ENCODE measurements at regions not wholly inside any gene's neighbourhood (a gene's known extent, or its start where the extent isn't known, plus 50 kb on each side); places are given as distances from the start of the nearest gene placed in this dataset.

DNA sequence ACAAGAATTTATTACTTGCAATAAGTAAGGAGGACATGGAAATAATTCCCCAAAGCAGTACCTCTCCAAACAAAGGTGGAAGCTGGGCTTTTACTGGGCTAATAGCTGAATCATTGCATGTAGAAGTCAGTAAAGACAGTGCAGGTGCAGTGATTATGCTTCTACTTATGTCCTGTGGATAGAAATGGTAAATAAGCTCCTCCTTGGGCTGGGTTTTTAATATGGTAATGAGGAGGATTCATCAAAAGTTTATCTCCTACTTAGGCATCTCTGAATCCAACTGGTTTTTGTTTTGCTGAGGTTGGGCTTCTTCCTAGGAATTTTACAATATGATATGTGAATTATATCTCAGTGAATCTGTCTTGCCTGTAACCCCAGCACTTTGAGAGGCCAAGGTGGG is 297.4 kb upstream of the MC4R start:
- TF ChIP-seq, protein P1, sequence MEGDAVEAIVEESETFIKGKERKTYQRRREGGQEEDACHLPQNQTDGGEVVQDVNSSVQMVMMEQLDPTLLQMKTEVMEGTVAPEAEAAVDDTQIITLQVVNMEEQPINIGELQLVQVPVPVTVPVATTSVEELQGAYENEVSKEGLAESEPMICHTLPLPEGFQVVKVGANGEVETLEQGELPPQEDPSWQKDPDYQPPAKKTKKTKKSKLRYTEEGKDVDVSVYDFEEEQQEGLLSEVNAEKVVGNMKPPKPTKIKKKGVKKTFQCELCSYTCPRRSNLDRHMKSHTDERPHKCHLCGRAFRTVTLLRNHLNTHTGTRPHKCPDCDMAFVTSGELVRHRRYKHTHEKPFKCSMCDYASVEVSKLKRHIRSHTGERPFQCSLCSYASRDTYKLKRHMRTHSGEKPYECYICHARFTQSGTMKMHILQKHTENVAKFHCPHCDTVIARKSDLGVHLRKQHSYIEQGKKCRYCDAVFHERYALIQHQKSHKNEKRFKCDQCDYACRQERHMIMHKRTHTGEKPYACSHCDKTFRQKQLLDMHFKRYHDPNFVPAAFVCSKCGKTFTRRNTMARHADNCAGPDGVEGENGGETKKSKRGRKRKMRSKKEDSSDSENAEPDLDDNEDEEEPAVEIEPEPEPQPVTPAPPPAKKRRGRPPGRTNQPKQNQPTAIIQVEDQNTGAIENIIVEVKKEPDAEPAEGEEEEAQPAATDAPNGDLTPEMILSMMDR (IDR thresholded peaks at IDR 0.05), result no peak
- TF ChIP-seq RAD21 (conservative IDR thresholded peaks at IDR 0.05 in 1 of 2, IDR thresholded peaks at IDR 0.05 in 1 of 2), result no peak
- TF ChIP-seq ZNF302 (CRISPR knock-in tag; IDR thresholded peaks at IDR 0.05), result no peak
- no peak for TF ChIP-seq FOXS1 (CRISPR knock-in tag; IDR thresholded peaks at IDR 0.05)
- no peak for TF ChIP-seq HEYL (CRISPR knock-in tag; IDR thresholded peaks at IDR 0.05)
- TF ChIP-seq PHF8 (IDR thresholded peaks at IDR 0.05; ENCODE audit: borderline replicate concordance, low read depth), result no peak
- no peak for TF ChIP-seq CHD2 (IDR thresholded peaks at IDR 0.05; ENCODE audit: low read length, partially characterized antibody)
- TF ChIP-seq, protein P2, sequence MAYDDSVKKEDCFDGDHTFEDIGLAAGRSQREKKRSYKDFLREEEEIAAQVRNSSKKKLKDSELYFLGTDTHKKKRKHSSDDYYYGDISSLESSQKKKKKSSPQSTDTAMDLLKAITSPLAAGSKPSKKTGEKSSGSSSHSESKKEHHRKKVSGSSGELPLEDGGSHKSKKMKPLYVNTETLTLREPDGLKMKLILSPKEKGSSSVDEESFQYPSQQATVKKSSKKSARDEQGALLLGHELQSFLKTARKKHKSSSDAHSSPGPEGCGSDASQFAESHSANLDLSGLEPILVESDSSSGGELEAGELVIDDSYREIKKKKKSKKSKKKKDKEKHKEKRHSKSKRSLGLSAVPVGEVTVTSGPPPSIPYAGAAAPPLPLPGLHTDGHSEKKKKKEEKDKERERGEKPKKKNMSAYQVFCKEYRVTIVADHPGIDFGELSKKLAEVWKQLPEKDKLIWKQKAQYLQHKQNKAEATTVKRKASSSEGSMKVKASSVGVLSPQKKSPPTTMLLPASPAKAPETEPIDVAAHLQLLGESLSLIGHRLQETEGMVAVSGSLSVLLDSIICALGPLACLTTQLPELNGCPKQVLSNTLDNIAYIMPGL (CRISPR knock-in tag; IDR thresholded peaks at IDR 0.05; ENCODE audit: borderline replicate concordance), result no peak
- no peak for TF ChIP-seq HDAC2 (IDR thresholded peaks at IDR 0.05)
- TF ChIP-seq POLR2A (IDR thresholded peaks at IDR 0.05; ENCODE audit: low read length), result no peak
- TF ChIP-seq, protein P3, sequence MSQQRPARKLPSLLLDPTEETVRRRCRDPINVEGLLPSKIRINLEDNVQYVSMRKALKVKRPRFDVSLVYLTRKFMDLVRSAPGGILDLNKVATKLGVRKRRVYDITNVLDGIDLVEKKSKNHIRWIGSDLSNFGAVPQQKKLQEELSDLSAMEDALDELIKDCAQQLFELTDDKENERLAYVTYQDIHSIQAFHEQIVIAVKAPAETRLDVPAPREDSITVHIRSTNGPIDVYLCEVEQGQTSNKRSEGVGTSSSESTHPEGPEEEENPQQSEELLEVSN (IDR thresholded peaks at IDR 0.05; ENCODE audit: borderline replicate concordance, low read depth), result no peak
- TF ChIP-seq ESRRA (IDR thresholded peaks at IDR 0.05; ENCODE audit: borderline replicate concordance, low read length), result no peak
- TF ChIP-seq MAX (IDR thresholded peaks at IDR 0.05), result no peak
